HepG2 (cell line): ENCODE measurements at regions not wholly inside any gene's neighbourhood (a gene's known extent, or its start where the extent isn't known, plus 50 kb on each side); places are given as distances from the start of the nearest gene placed in this dataset.

Experiments
- ASH2L ChIP-seq: fragments of 300-600, 200-600 bp; sonication (generic); IDR thresholded peaks from 2 replicates; pipeline ENCODE4 v1.7.0; 2017; ENCODE audit warnings: low read depth, mild to moderate bottlenecking, moderate library complexity, mixed read lengths, low read length; ENCODE audit not compliant: insufficient read length
- CEBPB ChIP-seq: IDR thresholded peaks from 2 replicates; pipeline ENCODE4 v1.6.1; 2011; ENCODE audit warnings: low read depth, low read length, improper control_type of control experiment, borderline replicate concordance
- HOXA7 ChIP-seq: sonication (generic); formaldehyde crosslinking; IDR thresholded peaks from 2 replicates; pipeline ENCODE4 v1.8.1; 2022; ENCODE audit warnings: mild to moderate bottlenecking, missing genetic modification reagents, moderate library complexity
- SAP130 ChIP-seq: IDR thresholded peaks from 2 replicates; pipeline ENCODE4 v1.6.1; 2016; ENCODE audit warnings: low read depth
- ZC3H4 ChIP-seq: sonication (generic); formaldehyde crosslinking; IDR thresholded peaks from 2 replicates; pipeline ENCODE4 v1.4.0; 2020; ENCODE audit warnings: missing genetic modification reagents, borderline replicate concordance
- ZFP1 ChIP-seq: IDR thresholded peaks from 2 replicates; pipeline ENCODE4 v1.6.1; 2016
- ZMYM4 ChIP-seq: sonication (generic); formaldehyde crosslinking; IDR thresholded peaks from 2 replicates; pipeline ENCODE4 v1.8.1; 2023; ENCODE audit warnings: mild to moderate bottlenecking, missing genetic modification reagents
- ZNF34 ChIP-seq: sonication (generic); formaldehyde crosslinking; IDR thresholded peaks from 2 replicates; pipeline ENCODE4 v1.4.0; 2020; ENCODE audit warnings: mild to moderate bottlenecking, missing genetic modification reagents, borderline replicate concordance
- ZNF629 ChIP-seq: sonication (generic); formaldehyde crosslinking; conservative IDR thresholded peaks from 2 replicates; pipeline ENCODE4 v1.5.0; 2020; ENCODE audit warnings: missing genetic modification reagents
- ZNF776 ChIP-seq: sonication (generic); formaldehyde crosslinking; IDR thresholded peaks from 2 replicates; pipeline ENCODE4 v1.4.0; 2020; ENCODE audit warnings: mild to moderate bottlenecking, missing genetic modification reagents
- TF ChIP-seq, protein P1 (sequence below): IDR thresholded peaks from 2 replicates; pipeline ENCODE4 v1.6.1; 2016; ENCODE audit warnings: control low read depth
- TF ChIP-seq, protein P2 (sequence below): sonication (generic); formaldehyde crosslinking; IDR thresholded peaks from 2 replicates; pipeline ENCODE4 v1.5.0; 2020; ENCODE audit warnings: mild to moderate bottlenecking, missing genetic modification reagents, moderate library complexity
- TF ChIP-seq, protein P3 (sequence below): sonication (generic); formaldehyde crosslinking; IDR thresholded peaks from 2 replicates; pipeline ENCODE4 v1.4.0; 2020; ENCODE audit warnings: mild to moderate bottlenecking, low read depth, missing genetic modification reagents
- TF ChIP-seq, protein P4 (sequence below): IDR thresholded peaks from 2 replicates; pipeline ENCODE4 v1.6.1; 2012; ENCODE audit warnings: low read depth, low read length, improper control_type of control experiment
- TF ChIP-seq, protein P5 (sequence below): IDR thresholded peaks from 2 replicates; pipeline ENCODE4 v1.4.0; 2020; ENCODE audit warnings: mild to moderate bottlenecking, missing genetic modification reagents
- TF ChIP-seq, protein P6 (sequence below): sonication (generic); formaldehyde crosslinking; IDR thresholded peaks from 2 replicates; pipeline ENCODE4 v1.4.0; 2020; ENCODE audit warnings: missing genetic modification reagents

DNA sequence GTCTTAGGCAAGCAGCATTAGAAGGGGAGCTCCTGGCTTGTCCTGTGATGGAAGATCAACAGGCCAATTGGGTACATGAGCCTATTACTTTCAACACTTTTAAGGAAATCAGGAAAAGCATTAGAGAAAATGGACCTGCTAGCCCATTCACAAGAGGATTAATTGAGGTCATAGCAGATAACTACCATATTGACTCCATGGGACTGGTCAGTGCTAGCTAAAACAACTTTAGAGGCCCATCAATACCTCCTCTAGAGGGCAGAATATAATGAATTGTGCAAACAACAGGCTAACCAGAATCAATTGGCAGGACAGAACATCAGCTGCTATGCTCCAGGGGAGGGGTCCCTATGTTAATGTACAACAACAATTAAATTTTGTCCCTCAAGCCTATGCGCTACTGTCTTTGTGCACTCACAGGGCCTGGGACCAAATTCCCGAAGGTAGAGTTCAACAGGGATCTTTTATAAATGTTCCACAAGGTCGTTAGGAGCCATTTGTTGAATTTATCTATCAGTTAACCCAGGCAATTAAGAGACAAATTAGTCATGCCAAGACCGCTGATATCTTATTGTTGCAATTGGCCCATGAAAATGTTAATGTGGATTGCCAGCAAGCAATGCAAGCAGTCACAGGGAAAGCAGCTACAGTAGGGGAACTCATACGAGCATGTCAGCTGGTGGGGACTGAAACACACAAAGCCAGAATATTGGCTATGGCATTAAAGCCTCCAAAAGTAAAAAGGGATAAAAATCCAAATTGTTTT lies 106.6 kb upstream of the BTN3A2 start (continued):
- TF ChIP-seq ZC3H4 (CRISPR knock-in tag): no peak
- no peak for TF ChIP-seq HOXA7 (CRISPR knock-in tag)
- peak; percentile 50; the same call in 1 of the 2 replicates for TF ChIP-seq SAP130 (CRISPR knock-in tag)
- TF ChIP-seq, protein P1, sequence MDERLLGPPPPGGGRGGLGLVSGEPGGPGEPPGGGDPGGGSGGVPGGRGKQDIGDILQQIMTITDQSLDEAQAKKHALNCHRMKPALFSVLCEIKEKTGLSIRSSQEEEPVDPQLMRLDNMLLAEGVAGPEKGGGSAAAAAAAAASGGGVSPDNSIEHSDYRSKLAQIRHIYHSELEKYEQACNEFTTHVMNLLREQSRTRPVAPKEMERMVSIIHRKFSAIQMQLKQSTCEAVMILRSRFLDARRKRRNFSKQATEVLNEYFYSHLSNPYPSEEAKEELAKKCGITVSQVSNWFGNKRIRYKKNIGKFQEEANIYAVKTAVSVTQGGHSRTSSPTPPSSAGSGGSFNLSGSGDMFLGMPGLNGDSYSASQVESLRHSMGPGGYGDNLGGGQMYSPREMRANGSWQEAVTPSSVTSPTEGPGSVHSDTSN (CRISPR knock-in tag): no peak
- TF ChIP-seq ZNF776 (CRISPR knock-in tag): no peak
- 0 out of 2 replicates have a peak, but pooled peaks have one; percentile 21 for TF ChIP-seq ZMYM4 (CRISPR knock-in tag)
- TF ChIP-seq, protein P2, sequence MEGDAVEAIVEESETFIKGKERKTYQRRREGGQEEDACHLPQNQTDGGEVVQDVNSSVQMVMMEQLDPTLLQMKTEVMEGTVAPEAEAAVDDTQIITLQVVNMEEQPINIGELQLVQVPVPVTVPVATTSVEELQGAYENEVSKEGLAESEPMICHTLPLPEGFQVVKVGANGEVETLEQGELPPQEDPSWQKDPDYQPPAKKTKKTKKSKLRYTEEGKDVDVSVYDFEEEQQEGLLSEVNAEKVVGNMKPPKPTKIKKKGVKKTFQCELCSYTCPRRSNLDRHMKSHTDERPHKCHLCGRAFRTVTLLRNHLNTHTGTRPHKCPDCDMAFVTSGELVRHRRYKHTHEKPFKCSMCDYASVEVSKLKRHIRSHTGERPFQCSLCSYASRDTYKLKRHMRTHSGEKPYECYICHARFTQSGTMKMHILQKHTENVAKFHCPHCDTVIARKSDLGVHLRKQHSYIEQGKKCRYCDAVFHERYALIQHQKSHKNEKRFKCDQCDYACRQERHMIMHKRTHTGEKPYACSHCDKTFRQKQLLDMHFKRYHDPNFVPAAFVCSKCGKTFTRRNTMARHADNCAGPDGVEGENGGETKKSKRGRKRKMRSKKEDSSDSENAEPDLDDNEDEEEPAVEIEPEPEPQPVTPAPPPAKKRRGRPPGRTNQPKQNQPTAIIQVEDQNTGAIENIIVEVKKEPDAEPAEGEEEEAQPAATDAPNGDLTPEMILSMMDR (CRISPR knock-in tag): peak; percentile 59
- peak; percentile 78 for TF ChIP-seq ZNF629 (CRISPR knock-in tag)
- TF ChIP-seq, protein P3, sequence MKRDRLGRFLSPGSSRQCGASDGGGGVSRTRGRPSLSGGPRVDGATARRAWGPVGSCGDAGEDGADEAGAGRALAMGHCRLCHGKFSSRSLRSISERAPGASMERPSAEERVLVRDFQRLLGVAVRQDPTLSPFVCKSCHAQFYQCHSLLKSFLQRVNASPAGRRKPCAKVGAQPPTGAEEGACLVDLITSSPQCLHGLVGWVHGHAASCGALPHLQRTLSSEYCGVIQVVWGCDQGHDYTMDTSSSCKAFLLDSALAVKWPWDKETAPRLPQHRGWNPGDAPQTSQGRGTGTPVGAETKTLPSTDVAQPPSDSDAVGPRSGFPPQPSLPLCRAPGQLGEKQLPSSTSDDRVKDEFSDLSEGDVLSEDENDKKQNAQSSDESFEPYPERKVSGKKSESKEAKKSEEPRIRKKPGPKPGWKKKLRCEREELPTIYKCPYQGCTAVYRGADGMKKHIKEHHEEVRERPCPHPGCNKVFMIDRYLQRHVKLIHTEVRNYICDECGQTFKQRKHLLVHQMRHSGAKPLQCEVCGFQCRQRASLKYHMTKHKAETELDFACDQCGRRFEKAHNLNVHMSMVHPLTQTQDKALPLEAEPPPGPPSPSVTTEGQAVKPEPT (CRISPR knock-in tag): no peak
- TF ChIP-seq, protein P4, sequence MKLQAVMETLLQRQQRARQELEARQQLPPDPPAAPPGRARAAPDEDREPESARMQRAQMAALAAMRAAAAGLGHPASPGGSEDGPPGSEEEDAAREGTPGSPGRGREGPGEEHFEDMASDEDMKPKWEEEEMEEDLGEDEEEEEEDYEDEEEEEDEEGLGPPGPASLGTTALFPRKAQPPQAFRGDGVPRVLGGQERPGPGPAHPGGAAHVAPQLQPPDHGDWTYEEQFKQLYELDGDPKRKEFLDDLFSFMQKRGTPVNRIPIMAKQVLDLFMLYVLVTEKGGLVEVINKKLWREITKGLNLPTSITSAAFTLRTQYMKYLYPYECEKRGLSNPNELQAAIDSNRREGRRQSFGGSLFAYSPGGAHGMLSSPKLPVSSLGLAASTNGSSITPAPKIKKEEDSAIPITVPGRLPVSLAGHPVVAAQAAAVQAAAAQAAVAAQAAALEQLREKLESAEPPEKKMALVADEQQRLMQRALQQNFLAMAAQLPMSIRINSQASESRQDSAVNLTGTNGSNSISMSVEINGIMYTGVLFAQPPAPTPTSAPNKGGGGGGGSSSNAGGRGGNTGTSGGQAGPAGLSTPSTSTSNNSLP: peak; percentile 64
- TF ChIP-seq, protein P5, sequence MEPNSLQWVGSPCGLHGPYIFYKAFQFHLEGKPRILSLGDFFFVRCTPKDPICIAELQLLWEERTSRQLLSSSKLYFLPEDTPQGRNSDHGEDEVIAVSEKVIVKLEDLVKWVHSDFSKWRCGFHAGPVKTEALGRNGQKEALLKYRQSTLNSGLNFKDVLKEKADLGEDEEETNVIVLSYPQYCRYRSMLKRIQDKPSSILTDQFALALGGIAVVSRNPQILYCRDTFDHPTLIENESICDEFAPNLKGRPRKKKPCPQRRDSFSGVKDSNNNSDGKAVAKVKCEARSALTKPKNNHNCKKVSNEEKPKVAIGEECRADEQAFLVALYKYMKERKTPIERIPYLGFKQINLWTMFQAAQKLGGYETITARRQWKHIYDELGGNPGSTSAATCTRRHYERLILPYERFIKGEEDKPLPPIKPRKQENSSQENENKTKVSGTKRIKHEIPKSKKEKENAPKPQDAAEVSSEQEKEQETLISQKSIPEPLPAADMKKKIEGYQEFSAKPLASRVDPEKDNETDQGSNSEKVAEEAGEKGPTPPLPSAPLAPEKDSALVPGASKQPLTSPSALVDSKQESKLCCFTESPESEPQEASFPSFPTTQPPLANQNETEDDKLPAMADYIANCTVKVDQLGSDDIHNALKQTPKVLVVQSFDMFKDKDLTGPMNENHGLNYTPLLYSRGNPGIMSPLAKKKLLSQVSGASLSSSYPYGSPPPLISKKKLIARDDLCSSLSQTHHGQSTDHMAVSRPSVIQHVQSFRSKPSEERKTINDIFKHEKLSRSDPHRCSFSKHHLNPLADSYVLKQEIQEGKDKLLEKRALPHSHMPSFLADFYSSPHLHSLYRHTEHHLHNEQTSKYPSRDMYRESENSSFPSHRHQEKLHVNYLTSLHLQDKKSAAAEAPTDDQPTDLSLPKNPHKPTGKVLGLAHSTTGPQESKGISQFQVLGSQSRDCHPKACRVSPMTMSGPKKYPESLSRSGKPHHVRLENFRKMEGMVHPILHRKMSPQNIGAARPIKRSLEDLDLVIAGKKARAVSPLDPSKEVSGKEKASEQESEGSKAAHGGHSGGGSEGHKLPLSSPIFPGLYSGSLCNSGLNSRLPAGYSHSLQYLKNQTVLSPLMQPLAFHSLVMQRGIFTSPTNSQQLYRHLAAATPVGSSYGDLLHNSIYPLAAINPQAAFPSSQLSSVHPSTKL: 0 out of 2 replicates have a peak, but pooled peaks have one; percentile 28
- no peak for TF ChIP-seq ZNF34 (CRISPR knock-in tag)
- TF ChIP-seq ZFP1 (CRISPR knock-in tag): no peak
- TF ChIP-seq, protein P6, sequence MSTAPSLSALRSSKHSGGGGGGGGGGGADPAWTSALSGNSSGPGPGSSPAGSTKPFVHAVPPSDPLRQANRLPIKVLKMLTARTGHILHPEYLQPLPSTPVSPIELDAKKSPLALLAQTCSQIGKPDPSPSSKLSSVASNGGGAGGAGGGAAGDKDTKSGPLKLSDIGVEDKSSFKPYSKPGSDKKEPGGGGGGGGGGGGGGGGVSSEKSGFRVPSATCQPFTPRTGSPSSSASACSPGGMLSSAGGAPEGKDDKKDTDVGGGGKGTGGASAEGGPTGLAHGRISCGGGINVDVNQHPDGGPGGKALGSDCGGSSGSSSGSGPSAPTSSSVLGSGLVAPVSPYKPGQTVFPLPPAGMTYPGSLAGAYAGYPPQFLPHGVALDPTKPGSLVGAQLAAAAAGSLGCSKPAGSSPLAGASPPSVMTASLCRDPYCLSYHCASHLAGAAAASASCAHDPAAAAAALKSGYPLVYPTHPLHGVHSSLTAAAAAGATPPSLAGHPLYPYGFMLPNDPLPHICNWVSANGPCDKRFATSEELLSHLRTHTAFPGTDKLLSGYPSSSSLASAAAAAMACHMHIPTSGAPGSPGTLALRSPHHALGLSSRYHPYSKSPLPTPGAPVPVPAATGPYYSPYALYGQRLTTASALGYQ (CRISPR knock-in tag): no peak
- TF ChIP-seq CEBPB: no peak
- no peak for TF ChIP-seq ASH2L
